ENCODE measurements at regions not wholly inside any gene's neighbourhood (a gene's known extent, or its start where the extent isn't known, plus 50 kb on each side); places are given as distances from the start of the nearest gene placed in this dataset.

DNA sequence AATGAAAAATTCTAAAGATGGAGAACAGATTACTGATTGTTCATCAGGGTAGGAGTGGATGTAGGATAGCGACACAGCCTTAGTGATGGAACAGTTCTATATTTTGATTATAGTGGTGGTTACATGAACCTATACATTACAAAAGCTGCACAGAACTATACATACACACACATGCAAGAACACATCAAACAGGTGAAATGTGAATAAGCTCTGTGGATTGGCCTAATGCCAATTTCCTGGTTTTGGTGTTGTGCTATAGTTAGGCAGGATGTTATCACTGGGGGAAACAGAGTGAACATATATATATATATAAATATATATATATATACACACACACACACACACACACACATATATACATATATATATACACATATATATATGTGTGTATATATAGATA lies 76.4 kb upstream of the PIK3CG start:
- H3K27me3 ChIP-seq (replicated peaks; ENCODE audit: control insufficient read depth, insufficient read depth, low read length) = no peaks in the 10 kb centered on the region; the same call in 1 of the 2 replicates
- H3K36me3 ChIP-seq (ENCODE audit: control insufficient read depth, insufficient read depth, low read length) = no peaks in the 10 kb centered on the region
- H3K4me3 ChIP-seq (replicated peaks; ENCODE audit: low read depth, low read length) = no peak overlapping the region
- DNase-seq (ENCODE audit: extremely low read depth, insufficient read length) = no peak
- TF ChIP-seq, protein P1, sequence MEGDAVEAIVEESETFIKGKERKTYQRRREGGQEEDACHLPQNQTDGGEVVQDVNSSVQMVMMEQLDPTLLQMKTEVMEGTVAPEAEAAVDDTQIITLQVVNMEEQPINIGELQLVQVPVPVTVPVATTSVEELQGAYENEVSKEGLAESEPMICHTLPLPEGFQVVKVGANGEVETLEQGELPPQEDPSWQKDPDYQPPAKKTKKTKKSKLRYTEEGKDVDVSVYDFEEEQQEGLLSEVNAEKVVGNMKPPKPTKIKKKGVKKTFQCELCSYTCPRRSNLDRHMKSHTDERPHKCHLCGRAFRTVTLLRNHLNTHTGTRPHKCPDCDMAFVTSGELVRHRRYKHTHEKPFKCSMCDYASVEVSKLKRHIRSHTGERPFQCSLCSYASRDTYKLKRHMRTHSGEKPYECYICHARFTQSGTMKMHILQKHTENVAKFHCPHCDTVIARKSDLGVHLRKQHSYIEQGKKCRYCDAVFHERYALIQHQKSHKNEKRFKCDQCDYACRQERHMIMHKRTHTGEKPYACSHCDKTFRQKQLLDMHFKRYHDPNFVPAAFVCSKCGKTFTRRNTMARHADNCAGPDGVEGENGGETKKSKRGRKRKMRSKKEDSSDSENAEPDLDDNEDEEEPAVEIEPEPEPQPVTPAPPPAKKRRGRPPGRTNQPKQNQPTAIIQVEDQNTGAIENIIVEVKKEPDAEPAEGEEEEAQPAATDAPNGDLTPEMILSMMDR (IDR thresholded peaks at IDR 0.05; ENCODE audit: insufficient read depth, low read length, poor library complexity, severe bottlenecking) = no peak

DNA sequence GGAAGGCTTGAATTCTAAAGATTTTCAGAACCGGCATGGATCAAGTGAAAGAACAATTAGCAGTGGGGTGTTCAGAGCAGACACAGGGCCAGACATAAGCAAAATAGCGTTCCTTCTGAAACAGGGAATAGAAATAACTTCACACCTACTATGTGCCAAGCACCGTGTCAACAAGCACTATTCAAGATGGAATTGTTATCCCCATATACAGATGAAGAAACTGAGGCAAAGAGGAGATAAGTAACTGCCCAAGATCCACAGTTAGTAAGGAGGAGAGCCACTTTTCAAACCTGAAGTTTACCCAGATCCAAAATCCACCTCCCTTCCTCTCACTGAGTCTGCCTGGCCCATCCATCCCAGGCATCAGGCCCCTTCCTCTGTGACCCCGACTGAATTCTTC lies 73.6 kb upstream of the PIK3CG start:
- Histone ChIP-seq H3K27me3 (replicated peaks; ENCODE audit: control insufficient read depth, insufficient read depth, low read length) (no peaks in the 10 kb centered on the region; the same call in 1 of the 2 replicates), H3K4me3 (replicated peaks; ENCODE audit: low read depth, low read length) (no peak overlapping the region), H3K36me3 (ENCODE audit: control insufficient read depth, insufficient read depth, low read length) (no peaks in the 10 kb centered on the region)
- no peak for DNase-seq (ENCODE audit: extremely low read depth, insufficient read length)
- TF ChIP-seq, protein P1 (IDR thresholded peaks at IDR 0.05; ENCODE audit: insufficient read depth, low read length, poor library complexity, severe bottlenecking) = no peak

- Histone ChIP-seq H3K4me3 (replicated peaks; ENCODE audit: low read depth, low read length) (no peak overlapping the region), H3K36me3 (ENCODE audit: control insufficient read depth, insufficient read depth, low read length) (no peaks in the 10 kb centered on the region), H3K27me3 (replicated peaks; ENCODE audit: control insufficient read depth, insufficient read depth, low read length) (no peaks in the 10 kb centered on the region; the same call in 1 of the 2 replicates)
- TF ChIP-seq, protein P1 (IDR thresholded peaks at IDR 0.05; ENCODE audit: insufficient read depth, low read length, poor library complexity, severe bottlenecking) = no peak
- no peak for DNase-seq (ENCODE audit: extremely low read depth, insufficient read length)
These were observed 72.7 kb upstream of the PIK3CG start for GRCh38 chr7:106792233-106792926.

DNA sequence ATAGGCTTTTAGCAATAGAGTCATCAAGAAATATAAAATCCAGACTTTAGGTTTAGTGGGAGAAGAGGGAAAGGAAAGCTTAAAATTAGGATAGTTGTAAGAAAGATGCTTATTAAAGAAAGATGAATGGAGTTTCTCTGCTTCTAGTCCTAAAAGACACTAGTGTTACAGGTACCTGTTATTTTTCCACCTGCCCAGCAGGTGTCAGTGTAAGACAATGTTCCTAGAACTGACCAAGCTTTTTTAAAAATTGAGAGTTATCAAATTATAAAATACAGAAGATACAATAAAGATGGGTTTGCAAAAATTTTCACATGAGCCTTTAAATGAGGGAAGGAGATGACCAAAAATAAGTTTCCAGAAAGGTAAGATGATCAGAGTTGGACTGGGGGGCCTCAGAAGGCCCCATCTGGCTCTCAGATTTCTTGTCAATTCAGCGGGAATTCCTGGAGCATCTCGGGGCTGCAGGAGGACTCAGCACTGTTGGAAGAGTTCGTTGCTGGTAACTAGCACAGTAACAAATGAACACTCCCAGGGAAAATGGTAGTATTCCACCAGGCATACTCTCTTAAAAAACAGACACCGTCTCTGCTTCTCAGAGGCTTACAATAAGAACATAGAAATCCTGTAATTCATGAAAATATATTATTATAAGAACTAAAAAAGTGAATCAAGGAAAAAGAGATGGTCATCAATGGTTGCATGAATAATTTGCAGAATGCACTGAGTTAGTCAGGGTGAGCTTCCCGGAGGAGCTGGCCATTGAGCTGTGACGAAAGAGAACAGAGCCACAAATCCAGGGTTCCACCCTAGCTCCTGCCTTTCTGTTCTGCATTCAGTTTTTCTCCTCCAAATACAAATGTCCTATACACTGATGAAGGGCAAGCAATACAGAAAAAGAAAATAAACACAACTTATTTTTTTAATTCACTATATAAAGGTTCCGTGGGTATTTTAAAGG lies 71.8 kb upstream of the PIK3CG start:
- H3K27me3 ChIP-seq (replicated peaks; ENCODE audit: control insufficient read depth, insufficient read depth, low read length) = no peaks in the 10 kb centered on the region; the same call in 1 of the 2 replicates

GRCh38 chr7:106794276-106795083 lies 70.6 kb upstream of the PIK3CG start:
- no peak for DNase-seq (ENCODE audit: extremely low read depth, insufficient read length)
- Histone ChIP-seq H3K27me3 (replicated peaks; ENCODE audit: control insufficient read depth, insufficient read depth, low read length) (no peaks in the 10 kb centered on the region; the same call in 1 of the 2 replicates), H3K36me3 (ENCODE audit: control insufficient read depth, insufficient read depth, low read length) (no peaks in the 10 kb centered on the region), H3K4me3 (replicated peaks; ENCODE audit: low read depth, low read length) (no peak overlapping the region)
- TF ChIP-seq, protein P1 (IDR thresholded peaks at IDR 0.05; ENCODE audit: insufficient read depth, low read length, poor library complexity, severe bottlenecking) = no peak

More for the DNA sequence above, 71.8 kb upstream of the PIK3CG start:
- no peak overlapping the region for H3K4me3 ChIP-seq (replicated peaks; ENCODE audit: low read depth, low read length)
- no peaks in the 10 kb centered on the region for H3K36me3 ChIP-seq (ENCODE audit: control insufficient read depth, insufficient read depth, low read length)
- TF ChIP-seq, protein P1 (IDR thresholded peaks at IDR 0.05; ENCODE audit: insufficient read depth, low read length, poor library complexity, severe bottlenecking) = peak; percentile 55
- no peak for DNase-seq (ENCODE audit: extremely low read depth, insufficient read length)

Data from GM06990 (cell line).